ENCODE measurements at regions not wholly inside any gene's neighbourhood (a gene's known extent, or its start where the extent isn't known, plus 50 kb on each side); places are given as distances from the start of the nearest gene placed in this dataset.

DNA sequence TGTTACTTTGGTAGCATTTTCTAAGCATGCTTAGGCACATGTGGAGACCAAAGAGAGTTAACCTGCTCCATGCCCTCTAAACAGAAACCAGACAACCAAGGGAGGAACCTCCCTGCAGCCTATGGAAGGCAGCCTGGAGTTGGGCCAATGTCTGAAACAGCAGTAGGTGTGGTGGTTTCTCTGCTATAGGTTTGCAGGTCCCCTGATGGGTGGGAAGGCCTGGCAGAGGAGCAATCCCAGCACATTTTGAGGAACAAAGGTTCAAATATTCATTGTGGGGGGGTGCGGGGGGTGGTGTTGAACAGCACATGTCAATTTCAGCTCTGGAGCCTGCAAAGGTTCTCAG lies 65.4 kb downstream of the DACT1 start:
- H3K9me3 ChIP-seq (ENCODE audit: low read length), result no peaks in the 10 kb centered on the region
- H2AFZ ChIP-seq (ENCODE audit: low read depth, low read length), result no peak overlapping the region
- TF ChIP-seq TAF1 (IDR thresholded peaks at IDR 0.05; ENCODE audit: low read depth) (no peak), SMC3 (conservative IDR thresholded peaks at IDR 0.05; ENCODE audit: poor library complexity) (no peak), EP300 (conservative IDR thresholded peaks at IDR 0.05; ENCODE audit: poor library complexity, severe bottlenecking) (no peak), CTCF (IDR thresholded peaks at IDR 0.05; ENCODE audit: poor library complexity, severe bottlenecking) (no peak), MXI1 (conservative IDR thresholded peaks at IDR 0.05; ENCODE audit: poor library complexity, severe bottlenecking) (no peak), RAD21 (conservative IDR thresholded peaks at IDR 0.05) (no peak), EZH2 (IDR thresholded peaks at IDR 0.05; ENCODE audit: borderline replicate concordance, insufficient read depth, low read length, poor library complexity, severe bottlenecking) (no peak), POLR2AphosphoS5 (IDR thresholded peaks at IDR 0.05) (no peak), REST (IDR thresholded peaks at IDR 0.05; ENCODE audit: borderline replicate concordance) (no peak)
- no peak overlapping the region for H3K27ac ChIP-seq (ENCODE audit: low read length)
- no peaks in the 10 kb centered on the region for H3K9me2 ChIP-seq (ENCODE audit: insufficient read depth, low read length)
- H3K9ac ChIP-seq (ENCODE audit: low read length), result no peak overlapping the region
- no peak overlapping the region for H3K4me2 ChIP-seq (ENCODE audit: low read length)
- H3K36me3 ChIP-seq (ENCODE audit: insufficient read depth, low read length), result no peaks in the 10 kb centered on the region
- H4K20me1 ChIP-seq (ENCODE audit: insufficient read depth), result no peaks in the 10 kb centered on the region
- H3K27me3 ChIP-seq (ENCODE audit: insufficient read depth, low read depth, low read length), result no peaks in the 10 kb centered on the region
- no peak overlapping the region for H3K4me3 ChIP-seq (ENCODE audit: low read length)
- no peaks in the 10 kb centered on the region for H3K79me2 ChIP-seq (replicated peaks; ENCODE audit: insufficient read depth, low read length)
- H3F3A ChIP-seq (ENCODE audit: insufficient read depth, low read length, poor library complexity, severe bottlenecking), result no peaks in the 10 kb centered on the region

DNA sequence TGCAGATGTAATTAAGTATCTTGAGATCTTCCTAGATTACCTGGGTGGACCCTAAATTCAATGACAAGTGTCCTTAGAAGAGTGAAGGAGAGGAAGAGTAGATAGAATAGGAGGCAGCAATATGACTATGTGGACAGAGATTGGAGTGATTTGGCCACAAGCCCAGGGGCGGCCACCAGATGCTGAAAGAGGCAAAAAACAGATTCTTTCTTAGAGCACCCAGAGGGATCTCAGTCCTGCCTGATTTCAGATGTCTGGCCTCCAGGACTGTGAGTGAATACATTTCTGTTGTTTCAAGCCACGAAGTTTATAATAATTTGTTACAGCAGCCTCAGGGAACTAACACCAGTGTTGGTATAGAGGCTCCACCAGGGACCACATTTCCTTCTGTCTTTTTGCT lies 67.3 kb downstream of the DACT1 start:
- no peaks in the 10 kb centered on the region for H3K27me3 ChIP-seq (ENCODE audit: insufficient read depth, low read depth, low read length)
- H4K20me1 ChIP-seq (ENCODE audit: insufficient read depth), result no peaks in the 10 kb centered on the region
- no peak for TF ChIP-seq CTCF (IDR thresholded peaks at IDR 0.05; ENCODE audit: poor library complexity, severe bottlenecking)
- no peak for TF ChIP-seq REST (IDR thresholded peaks at IDR 0.05; ENCODE audit: borderline replicate concordance)
- no peak for TF ChIP-seq TAF1 (IDR thresholded peaks at IDR 0.05; ENCODE audit: low read depth)
- no peak for TF ChIP-seq EP300 (conservative IDR thresholded peaks at IDR 0.05; ENCODE audit: poor library complexity, severe bottlenecking)
- no peak for TF ChIP-seq MXI1 (conservative IDR thresholded peaks at IDR 0.05; ENCODE audit: poor library complexity, severe bottlenecking)
- TF ChIP-seq SMC3 (conservative IDR thresholded peaks at IDR 0.05; ENCODE audit: poor library complexity), result no peak
- no peak for TF ChIP-seq RAD21 (conservative IDR thresholded peaks at IDR 0.05)
- no peak for TF ChIP-seq POLR2AphosphoS5 (IDR thresholded peaks at IDR 0.05)
- no peak for TF ChIP-seq EZH2 (IDR thresholded peaks at IDR 0.05; ENCODE audit: borderline replicate concordance, insufficient read depth, low read length, poor library complexity, severe bottlenecking)
- H3F3A ChIP-seq (ENCODE audit: insufficient read depth, low read length, poor library complexity, severe bottlenecking), result no peaks in the 10 kb centered on the region
- no peak overlapping the region for H3K4me2 ChIP-seq (ENCODE audit: low read length)
- no peaks in the 10 kb centered on the region for H3K9me2 ChIP-seq (ENCODE audit: insufficient read depth, low read length)
- no peak overlapping the region for H3K27ac ChIP-seq (ENCODE audit: low read length)
- no peak overlapping the region for H2AFZ ChIP-seq (ENCODE audit: low read depth, low read length)
- no peak overlapping the region for H3K9ac ChIP-seq (ENCODE audit: low read length)
- no peaks in the 10 kb centered on the region for H3K36me3 ChIP-seq (ENCODE audit: insufficient read depth, low read length)
- H3K9me3 ChIP-seq (ENCODE audit: low read length), result no peaks in the 10 kb centered on the region
- no peak overlapping the region for H3K4me3 ChIP-seq (ENCODE audit: low read length)
- no peaks in the 10 kb centered on the region for H3K79me2 ChIP-seq (replicated peaks; ENCODE audit: insufficient read depth, low read length)
